BJ (cell line): ENCODE measurements at regions not wholly inside any gene's neighbourhood (a gene's known extent, or its start where the extent isn't known, plus 50 kb on each side); places are given as distances from the start of the nearest gene placed in this dataset.

Source experiments
- CTCF ChIA-PET: fragments of 350-600 bp; formaldehyde crosslinking; extraction: SDS; loops from one replicate; lab custom pipeline; 2021; ENCODE audit warnings: antibody characterized with exemption, inconsistent platforms; lab: Yijun Ruan, JAX
- POLR2A ChIA-PET: fragments of 300-600 bp; sonication (Branson Sonifier 250); formaldehyde crosslinking; extraction: SDS; loops from one replicate; lab custom pipeline; 2021; ENCODE audit warnings: antibody characterized with exemption; lab: Charles Lee
- DNase-seq: peaks from one replicate; pipeline ENCODE4 v3.0.0-alpha.2; 2011; ENCODE audit warnings: low read depth
- H3K27me3 ChIP-seq: 2 replicates; pipeline ENCODE4 v1.6.0; 2011; ENCODE audit warnings: low read length; ENCODE audit not compliant: control insufficient read depth, insufficient read depth
- H3K36me3 ChIP-seq: 2 replicates; pipeline ENCODE4 v1.5.1; 2011; ENCODE audit warnings: low read length; ENCODE audit not compliant: control insufficient read depth, insufficient read depth
- H3K4me3 ChIP-seq: 2 replicates; pipeline ENCODE4 v1.5.1; 2011; ENCODE audit warnings: low read depth, mild to moderate bottlenecking, control low read depth, low read length
- TF ChIP-seq, protein P1 (sequence below): IDR thresholded peaks from 2 replicates; pipeline ENCODE4 v1.5.1; 2011; ENCODE audit warnings: low read depth, mild to moderate bottlenecking, control low read depth, inconsistent platforms, low read length, moderate library complexity; ENCODE audit not compliant: insufficient read depth

DNA sequence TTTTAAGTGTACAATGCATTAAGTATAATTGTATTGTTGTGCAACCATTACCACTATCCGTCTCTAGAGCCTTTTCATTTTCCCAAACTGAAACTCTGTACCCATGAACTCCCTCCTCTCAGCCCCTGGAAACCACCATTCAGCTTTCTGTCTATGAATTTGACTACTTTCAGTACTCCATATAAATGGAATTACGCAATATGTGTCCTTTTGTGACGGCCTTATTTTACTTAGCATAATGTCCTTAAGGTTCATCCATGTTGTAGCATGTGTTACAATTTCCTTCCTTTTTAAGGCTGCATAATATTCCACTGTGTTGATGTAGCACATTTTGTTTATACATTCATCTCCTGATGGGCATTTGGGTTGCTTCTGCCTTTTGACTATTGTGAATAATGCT is 143.6 kb upstream of the KCNG1 start:
- H3K4me3 ChIP-seq = no peak overlapping the region
- H3K36me3 ChIP-seq = no peaks in the 10 kb centered on the region
- no peak for DNase-seq
- POLR2A ChIA-PET = no interaction called here
- peaks cover 1% of the 10 kb centered on the region; the same call in 1 of the 2 replicates for H3K27me3 ChIP-seq
- TF ChIP-seq, protein P1, sequence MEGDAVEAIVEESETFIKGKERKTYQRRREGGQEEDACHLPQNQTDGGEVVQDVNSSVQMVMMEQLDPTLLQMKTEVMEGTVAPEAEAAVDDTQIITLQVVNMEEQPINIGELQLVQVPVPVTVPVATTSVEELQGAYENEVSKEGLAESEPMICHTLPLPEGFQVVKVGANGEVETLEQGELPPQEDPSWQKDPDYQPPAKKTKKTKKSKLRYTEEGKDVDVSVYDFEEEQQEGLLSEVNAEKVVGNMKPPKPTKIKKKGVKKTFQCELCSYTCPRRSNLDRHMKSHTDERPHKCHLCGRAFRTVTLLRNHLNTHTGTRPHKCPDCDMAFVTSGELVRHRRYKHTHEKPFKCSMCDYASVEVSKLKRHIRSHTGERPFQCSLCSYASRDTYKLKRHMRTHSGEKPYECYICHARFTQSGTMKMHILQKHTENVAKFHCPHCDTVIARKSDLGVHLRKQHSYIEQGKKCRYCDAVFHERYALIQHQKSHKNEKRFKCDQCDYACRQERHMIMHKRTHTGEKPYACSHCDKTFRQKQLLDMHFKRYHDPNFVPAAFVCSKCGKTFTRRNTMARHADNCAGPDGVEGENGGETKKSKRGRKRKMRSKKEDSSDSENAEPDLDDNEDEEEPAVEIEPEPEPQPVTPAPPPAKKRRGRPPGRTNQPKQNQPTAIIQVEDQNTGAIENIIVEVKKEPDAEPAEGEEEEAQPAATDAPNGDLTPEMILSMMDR = no peak
- CTCF ChIA-PET = no interaction called here

DNA sequence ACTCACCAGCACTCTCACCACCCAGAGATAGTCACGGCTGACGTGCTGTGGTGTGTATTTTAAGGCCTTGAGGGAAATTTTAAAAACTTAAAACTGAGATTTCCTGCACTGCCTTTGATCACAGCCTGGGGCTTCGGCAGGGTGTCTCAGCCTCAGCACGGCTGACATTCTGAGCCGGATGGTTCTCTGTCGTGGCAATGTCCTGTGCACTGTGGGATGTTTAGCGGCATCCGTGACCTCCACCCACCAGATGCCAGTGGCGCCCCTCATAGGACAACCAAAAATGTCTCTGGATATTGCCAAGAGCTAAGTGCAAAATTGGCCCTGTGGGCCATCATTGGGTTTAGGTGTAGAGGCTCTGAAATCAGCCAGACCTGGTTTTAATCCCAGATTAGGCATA is 142.2 kb upstream of the KCNG1 start:
- DNase-seq = no peak
- CTCF ChIA-PET = no interaction called here
- POLR2A ChIA-PET = no interaction called here
- no peaks in the 10 kb centered on the region for H3K36me3 ChIP-seq
- H3K4me3 ChIP-seq = no peak overlapping the region
- TF ChIP-seq, protein P1 = no peak
- peaks cover 4% of the 10 kb centered on the region for H3K27me3 ChIP-seq

DNA sequence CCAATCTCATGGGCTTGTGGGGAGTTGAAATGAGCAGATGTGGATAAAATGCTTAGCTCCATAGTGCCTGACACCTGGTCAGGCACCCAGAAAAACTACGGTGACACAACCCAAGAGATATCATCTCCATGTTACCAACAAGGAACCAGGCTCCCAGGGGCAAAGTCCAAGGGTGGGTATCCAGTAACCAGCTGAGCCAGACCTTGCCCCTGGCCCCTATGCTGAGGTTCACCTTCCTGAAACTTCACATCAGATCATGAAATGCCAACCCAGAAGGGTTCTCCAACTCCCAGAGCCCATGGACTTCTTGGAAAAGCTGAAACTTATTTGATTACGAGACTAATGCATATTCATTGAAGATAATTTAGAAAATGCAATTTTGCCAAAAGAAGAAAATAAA is 141.8 kb upstream of the KCNG1 start:
- ChIA-PET POLR2A (no interaction called here), CTCF (no interaction called here)
- H3K36me3 ChIP-seq = no peaks in the 10 kb centered on the region
- no peak for DNase-seq
- H3K27me3 ChIP-seq = peaks cover 4% of the 10 kb centered on the region
- no peak overlapping the region for H3K4me3 ChIP-seq
- TF ChIP-seq, protein P1 = no peak

DNA sequence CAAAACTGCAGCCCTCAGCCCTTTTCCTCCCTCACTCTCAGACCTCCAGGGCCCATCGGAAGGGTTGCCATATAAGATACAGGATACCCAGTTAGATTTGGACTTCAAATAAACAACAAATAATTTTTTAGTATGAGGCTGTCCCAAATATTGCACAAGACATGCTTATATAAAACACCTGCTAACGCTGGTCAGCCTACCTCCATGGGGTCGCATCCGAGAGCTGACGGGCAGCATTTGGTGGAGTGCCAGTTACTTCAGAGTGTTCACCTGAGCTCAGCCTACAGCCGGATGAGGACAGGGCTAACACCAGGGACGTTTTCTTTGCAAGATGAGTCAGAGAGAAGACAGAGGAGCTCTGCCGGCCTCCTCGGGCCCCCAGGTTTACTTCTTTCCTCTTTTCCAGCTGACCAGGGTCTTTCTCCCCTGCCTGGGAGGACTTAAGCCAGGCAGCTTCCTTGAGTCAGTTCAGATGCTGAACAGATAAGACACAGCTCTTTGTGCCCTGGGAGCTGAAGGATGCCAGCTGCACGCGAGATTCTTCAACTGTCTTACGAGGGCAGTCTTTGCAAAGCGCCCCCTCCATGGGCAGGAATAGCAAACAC is 141.2 kb upstream of the KCNG1 start:
- TF ChIP-seq, protein P1 = no peak
- Histone ChIP-seq H3K4me3 (no peak overlapping the region), H3K27me3 (peaks cover 6% of the 10 kb centered on the region), H3K36me3 (no peaks in the 10 kb centered on the region)
- no peak for DNase-seq
- CTCF ChIA-PET = interaction anchor here (0.7 to 1.2 kb wide), 2 partner anchors 8 to 129 kb away, joined by 3 read pairs; no protein-coding TSS in a partner anchor
- POLR2A ChIA-PET = no interaction called here

DNA sequence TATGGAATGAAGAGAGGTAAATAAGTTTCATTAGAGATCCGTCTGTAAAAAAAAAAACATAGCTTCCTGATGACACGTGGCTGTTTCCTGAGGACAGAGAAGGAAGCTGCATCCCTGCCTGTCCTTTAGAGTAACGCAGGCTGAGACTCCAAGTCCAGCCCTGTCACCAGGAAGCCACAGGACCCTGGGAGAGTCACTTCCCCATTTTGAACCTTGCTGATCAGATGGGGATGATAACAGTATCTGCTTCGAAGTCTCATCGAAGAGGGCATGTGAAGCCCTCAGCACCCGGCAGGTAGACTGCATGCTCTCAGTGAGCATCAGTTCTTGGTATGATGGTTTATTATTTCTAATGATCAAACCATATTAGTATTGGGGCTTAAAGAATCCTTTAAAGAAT is 139.1 kb upstream of the KCNG1 start:
- H3K36me3 ChIP-seq = no peaks in the 10 kb centered on the region
- DNase-seq = no peak
- H3K27me3 ChIP-seq = peaks cover 12% of the 10 kb centered on the region
- TF ChIP-seq, protein P1 = no peak
- no peak overlapping the region for H3K4me3 ChIP-seq
- CTCF ChIA-PET = no interaction called here
- POLR2A ChIA-PET = no interaction called here
